GM12878 (cell line): ENCODE measurements at regions not wholly inside any gene's neighbourhood (a gene's known extent, or its start where the extent isn't known, plus 50 kb on each side); places are given as distances from the start of the nearest gene placed in this dataset.

Experiments
- ATAC-seq: fragments of 200-7000 bp; cut with Tn5 transposase; 3 replicates; pipeline ENCODE4 v1.9.1; 2020; ENCODE audit warnings: mild to moderate bottlenecking, moderate library complexity
- BruUV-seq: library from RNA; stranded (reverse); fragments of 400-500 nt; replicated peaks from 2 replicates; lab custom pipeline; 2021; lab: Mats Ljungman, UMichigan
- CTCF ChIA-PET: fragments of 300-600 bp; sonication (Branson Sonifier 250); formaldehyde crosslinking; extraction: SDS; loops from one replicate; lab custom pipeline; 2021; ENCODE audit warnings: inconsistent platforms; lab: Yijun Ruan, JAX
- POLR2A ChIA-PET: fragments of 350-600 bp; formaldehyde crosslinking; extraction: SDS; loops from one replicate; lab custom pipeline; 2021; ENCODE audit warnings: inconsistent platforms; lab: Charles Lee
- RAD21 ChIA-PET: fragments of 300-600 bp; sonication (Branson Sonifier 250); formaldehyde crosslinking; loops from one replicate; lab custom pipeline; 2023; ENCODE audit warnings: antibody characterized with exemption; ENCODE audit not compliant: unreplicated experiment; lab: Charles Lee
- SMC1A ChIA-PET: fragments of 300-600 bp; sonication (Branson Sonifier 250); formaldehyde crosslinking; loops from one replicate; lab custom pipeline; 2023; ENCODE audit not compliant: unreplicated experiment, uncharacterized antibody; lab: Charles Lee
- DNase-seq: peaks from one replicate; pipeline ENCODE4 v3.0.0-alpha.2; 2011; ENCODE audit warnings: low read depth, low spot score
- FAIRE-seq: peaks from 3 replicates; lab custom pipeline; 2011; peaks lifted over from hg19 to GRCh38; lab: Jason Lieb, UNC
- H2AFZ ChIP-seq: 2 replicates; pipeline ENCODE4 v1.6.0; 2011; ENCODE audit warnings: low read depth, low read length, control low read depth; ENCODE audit not compliant: control insufficient read depth
- H3K27ac ChIP-seq: 2 replicates; pipeline ENCODE4 v1.5.1; 2011; ENCODE audit warnings: control low read depth; ENCODE audit not compliant: control insufficient read depth, insufficient read depth
- H3K27me3 ChIP-seq, 2 experiments: replicated peaks in 1 of 2; 2 replicates each; pipeline versions ENCODE4 v1.6.0 to v1.6.1; 2011; ENCODE audit warnings: low read length in 1 of 2; ENCODE audit not compliant: control insufficient read depth in 2 of 2, insufficient read depth in 2 of 2
- H3K36me3 ChIP-seq, 2 experiments: 2 replicates each; pipeline ENCODE4 v1.5.1; 2011; ENCODE audit warnings: low read length in 1 of 2; ENCODE audit not compliant: control insufficient read depth in 2 of 2, insufficient read depth in 2 of 2
- H3K4me1 ChIP-seq: 2 replicates; pipeline ENCODE4 v1.6.1; 2011; ENCODE audit warnings: mild to moderate bottlenecking, low read length, moderate library complexity, mixed read lengths; ENCODE audit not compliant: control insufficient read depth, insufficient read depth
- H3K4me2 ChIP-seq: 2 replicates; pipeline ENCODE4 v1.6.0; 2011; ENCODE audit warnings: control low read depth; ENCODE audit not compliant: control insufficient read depth, insufficient read depth
- H3K4me3 ChIP-seq: fragments of 200-600 bp; sonication (generic); 2 replicates; pipeline ENCODE4 v1.5.1; 2016
- H3K79me2 ChIP-seq: 2 replicates; pipeline ENCODE4 v1.6.0; 2011; ENCODE audit warnings: low read length; ENCODE audit not compliant: control insufficient read depth, insufficient read depth
- H3K9ac ChIP-seq: 2 replicates; pipeline ENCODE4 v1.8.0; 2011; ENCODE audit warnings: low read length, control low read depth, mixed read lengths; ENCODE audit not compliant: control insufficient read depth, insufficient read depth
- H3K9me3 ChIP-seq: replicated peaks from 3 replicates; pipeline ENCODE4 v1.5.1; 2011; ENCODE audit warnings: mild to moderate bottlenecking, low read length; ENCODE audit not compliant: control insufficient read depth, insufficient read depth
- H4K20me1 ChIP-seq: 2 replicates; pipeline ENCODE4 v1.6.0; 2011; ENCODE audit not compliant: control insufficient read depth, insufficient read depth
- BCL11A ChIP-seq: IDR thresholded peaks from 2 replicates; pipeline ENCODE4 v1.6.1; 2011; ENCODE audit warnings: low read depth, low read length
- E2F4 ChIP-seq: IDR thresholded peaks from 2 replicates; pipeline ENCODE4 v1.6.1; 2012; ENCODE audit warnings: low read depth, low read length, improper control_type of control experiment
- KDM1A ChIP-seq: fragments of 200-600 bp; sonication (generic); IDR thresholded peaks from 2 replicates; pipeline ENCODE4 v1.6.1; 2016; ENCODE audit warnings: borderline replicate concordance
- LARP7 ChIP-seq: fragments of 450-650 bp; IDR thresholded peaks from 2 replicates; pipeline ENCODE4 v1.6.1; 2017; ENCODE audit warnings: mild to moderate bottlenecking
- MEF2B ChIP-seq: fragments of 450-650 bp; IDR thresholded peaks from 2 replicates; pipeline ENCODE4 v1.6.1; 2018; ENCODE audit warnings: mild to moderate bottlenecking, moderate library complexity; ENCODE audit not compliant: partially characterized antibody, poor library complexity, severe bottlenecking
- NR2C1 ChIP-seq: fragments of 450-650 bp; IDR thresholded peaks from 2 replicates; pipeline ENCODE4 v1.6.1; 2017; ENCODE audit warnings: antibody characterized with exemption, mild to moderate bottlenecking, moderate library complexity
- NR2F1 ChIP-seq: fragments of 450-650 bp; conservative IDR thresholded peaks from 2 replicates; pipeline ENCODE4 v1.6.1; 2017; ENCODE audit warnings: mild to moderate bottlenecking
- PML ChIP-seq: IDR thresholded peaks from 2 replicates; pipeline ENCODE4 v1.6.1; 2012; ENCODE audit warnings: low read length, inconsistent platforms
- RAD21 ChIP-seq: IDR thresholded peaks from 2 replicates; pipeline ENCODE4 v1.6.1; 2011; ENCODE audit warnings: mild to moderate bottlenecking, low read depth, low read length, moderate library complexity; ENCODE audit not compliant: insufficient read depth
- SP1 ChIP-seq: IDR thresholded peaks from one replicate; pipeline ENCODE4 v1.6.1; 2011; ENCODE audit warnings: low read depth, low read length
- SREBF2 ChIP-seq: IDR thresholded peaks from 2 replicates; pipeline ENCODE4 v1.6.1; 2012; ENCODE audit warnings: mild to moderate bottlenecking, low read length
- WGBS: methylation state at CpG from one replicate; pipeline ENCODE4 v1.1.6; 2016; ENCODE audit warnings: low lambda C conversion rate; ENCODE audit not compliant: insufficient replicate concordance, insufficient coverage; ENCODE audit errors: missing lambda C conversion rate; 5-methylcytosine and 5-hydroxymethylcytosine counted together
- in situ Hi-C: fragments of 300-500 bp; cut with MboI; formaldehyde crosslinking; loops from 9 replicates; pipeline ENCODE4 v1.14.3; 2018; ENCODE audit warnings: mixed read lengths
- intact Hi-C: fragments of 100-400 bp; cut with micrococcal nuclease; formaldehyde crosslinking; loops from one replicate; pipeline ENCODE4 v1.14.2; 2022; ENCODE audit not compliant: unreplicated experiment
- TF ChIP-seq, protein P1 (sequence below): IDR thresholded peaks from 2 replicates; pipeline ENCODE4 v1.6.1; 2011; ENCODE audit warnings: low read depth, mild to moderate bottlenecking, low read length, moderate library complexity, borderline replicate concordance; ENCODE audit errors: extremely low read depth

- Histone ChIP-seq H2AFZ (no peak overlapping the region), H3K27me3 (no peaks in the 10 kb centered on the region; a peak in 1 of 4 replicates), H3K36me3 (no peaks in the 10 kb centered on the region), H3K9ac (no peak overlapping the region), H3K4me2 (no peak overlapping the region), H3K27ac (no peak overlapping the region), H3K79me2 (no peaks in the 10 kb centered on the region), H3K9me3 (no peaks in the 10 kb centered on the region), H3K4me1 (no peaks in the 10 kb centered on the region), H4K20me1 (no peaks in the 10 kb centered on the region), H3K4me3 (no peak overlapping the region)
- POLR2A ChIA-PET: no interaction called here
- 0% methylated on average over 2 of the region's 2 CpGs for WGBS
- SMC1A ChIA-PET: no interaction called here
- FAIRE-seq: no peak
- CTCF ChIA-PET: no interaction called here
- in situ Hi-C loops: no loop called here
- no peak for TF ChIP-seq E2F4
- no peak for TF ChIP-seq MEF2B
- no peak for TF ChIP-seq SP1
- TF ChIP-seq, protein P1, sequence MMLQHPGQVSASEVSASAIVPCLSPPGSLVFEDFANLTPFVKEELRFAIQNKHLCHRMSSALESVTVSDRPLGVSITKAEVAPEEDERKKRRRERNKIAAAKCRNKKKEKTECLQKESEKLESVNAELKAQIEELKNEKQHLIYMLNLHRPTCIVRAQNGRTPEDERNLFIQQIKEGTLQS: no peak
- no peak for TF ChIP-seq PML
- TF ChIP-seq NR2C1: no peak
- no peak for TF ChIP-seq RAD21
- TF ChIP-seq SREBF2: no peak
- TF ChIP-seq KDM1A: no peak
- TF ChIP-seq BCL11A: no peak
- no peak for TF ChIP-seq NR2F1
- no peak for TF ChIP-seq LARP7
- intact Hi-C loops: no loop called here
- no TSS peak for BruUV-seq
- ATAC-seq: no peak
- no peak for DNase-seq
- RAD21 ChIA-PET: no interaction called here
Measured at GRCh38 chr2:6083136-6083535, 391.0 kb downstream of the SOX11 start.
